Activated B cell treated with CpG ODN at 0.5 μM for 24 hours (primary cell): ENCODE measurements at regions not wholly inside any gene's neighbourhood (a gene's known extent, or its start where the extent isn't known, plus 50 kb on each side); places are given as distances from the start of the nearest gene placed in this dataset.

Experiments used
- ATAC-seq: fragments of 200-7000 bp; cut with Tn5 transposase; one replicate; pipeline ENCODE4 v1.10.0; 2021; ENCODE audit warnings: low read depth, mild to moderate bottlenecking, moderate library complexity
- CTCF ChIA-PET: fragments of 350-600 bp; sonication (Branson Sonifier 250); formaldehyde crosslinking; loops from one replicate; lab custom pipeline; 2021; ENCODE audit warnings: antibody characterized with exemption; lab: Charles Lee
- POLR2A ChIA-PET: fragments of 350-600 bp; sonication (Branson Sonifier 250); formaldehyde crosslinking; loops from one replicate; lab custom pipeline; 2021; ENCODE audit warnings: antibody characterized with exemption; lab: Charles Lee
- DNase-seq: peaks from one replicate; pipeline ENCODE4 v3.0.0; 2022
- H3K27ac Mint-ChIP-seq: one replicate; pipeline ENCODE4 v1.8.0; 2020; ENCODE audit warnings: mixed read lengths
- H3K27me3 Mint-ChIP-seq: one replicate; pipeline ENCODE4 v1.8.0; 2021; ENCODE audit warnings: mixed read lengths
- H3K36me3 Mint-ChIP-seq: one replicate; pipeline ENCODE4 v1.8.0; 2021; ENCODE audit warnings: low read depth, mixed read lengths
- H3K4me1 Mint-ChIP-seq: one replicate; pipeline ENCODE4 v1.8.0; 2021; ENCODE audit warnings: mixed read lengths
- H3K4me3 Mint-ChIP-seq: one replicate; pipeline ENCODE4 v1.8.0; 2020; ENCODE audit warnings: mild to moderate bottlenecking, mixed read lengths
- H3K9me3 Mint-ChIP-seq: one replicate; pipeline ENCODE4 v1.8.0; 2020; ENCODE audit warnings: mixed read lengths
- CTCF ChIP-seq: fragments of 200-600 bp; IDR thresholded peaks from one replicate; pipeline ENCODE4 v1.8.0; 2022; ENCODE audit warnings: antibody characterized with exemption, mild to moderate bottlenecking
- intact Hi-C: fragments of 100-400 bp; cut with micrococcal nuclease; formaldehyde crosslinking; loops from one replicate; pipeline ENCODE4 v1.15.1; 2024

DNA sequence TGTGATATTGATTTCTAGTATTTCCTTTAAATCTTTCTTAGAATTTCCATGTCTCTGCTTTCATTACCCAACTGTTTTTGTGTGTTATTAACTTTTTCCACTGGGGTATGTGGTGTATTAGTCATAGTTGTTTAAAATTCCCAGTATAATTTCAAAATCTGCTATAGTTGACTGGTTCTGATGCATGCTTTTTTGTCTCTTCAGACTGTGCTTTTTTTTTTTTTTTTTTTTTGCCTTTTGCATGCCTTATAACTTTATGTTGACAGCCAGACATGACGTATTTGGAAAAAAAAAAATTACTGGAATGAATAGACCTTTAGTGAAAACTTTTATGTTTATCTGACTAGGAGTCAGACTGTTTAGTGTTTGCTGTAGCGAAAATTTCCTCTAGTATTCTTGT lies 580.4 kb downstream of the ANKRD50 start:
- ATAC-seq (no peak), DNase-seq (no peak)
- H3K27ac Mint-ChIP-seq, result no peak overlapping the region
- H3K27me3 Mint-ChIP-seq, result no peaks in the 10 kb centered on the region
- no peak overlapping the region for H3K4me3 Mint-ChIP-seq
- H3K4me1 Mint-ChIP-seq, result no peaks in the 10 kb centered on the region
- ChIA-PET CTCF (no interaction called here), POLR2A (no interaction called here)
- intact Hi-C loops, result no loop called here
- H3K36me3 Mint-ChIP-seq, result no peaks in the 10 kb centered on the region
- no peak for TF ChIP-seq CTCF
- H3K9me3 Mint-ChIP-seq, result peaks cover 12% of the 10 kb centered on the region

DNA sequence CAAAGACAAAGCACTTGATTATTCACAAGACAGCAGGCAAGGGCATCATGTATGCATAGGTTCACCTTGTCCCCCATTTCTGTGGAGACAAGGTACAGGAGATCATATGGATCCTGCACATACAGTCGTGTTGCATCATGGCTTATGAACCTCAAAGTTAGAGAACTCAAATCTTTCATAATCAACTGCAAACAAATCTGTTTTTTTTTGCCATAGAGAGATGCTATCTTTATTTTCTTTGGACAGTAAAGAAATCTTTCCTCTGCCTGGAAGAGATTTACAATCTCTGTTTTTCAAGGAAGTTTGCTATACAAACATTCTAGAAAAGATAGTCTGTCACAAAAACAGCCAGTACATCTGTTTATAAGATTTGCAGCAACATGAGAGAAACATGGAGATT lies 578.8 kb downstream of the ANKRD50 start:
- intact Hi-C loops, result no loop called here
- TF ChIP-seq CTCF, result no peak
- ChIA-PET POLR2A (no interaction called here), CTCF (no interaction called here)
- Mint-ChIP-seq H3K9me3 (peaks cover 8% of the 10 kb centered on the region), H3K4me3 (no peak overlapping the region), H3K27ac (no peak overlapping the region), H3K27me3 (no peaks in the 10 kb centered on the region), H3K4me1 (no peaks in the 10 kb centered on the region), H3K36me3 (no peaks in the 10 kb centered on the region)
- ATAC-seq, result no peak
- DNase-seq, result no peak

GRCh38 chr4:124135409-124135813 lies 577.1 kb downstream of the ANKRD50 start:
- TF ChIP-seq CTCF, result no peak
- ChIA-PET CTCF (no interaction called here), POLR2A (no interaction called here)
- no peaks in the 10 kb centered on the region for H3K27me3 Mint-ChIP-seq
- no peak for ATAC-seq
- no peaks in the 10 kb centered on the region for H3K36me3 Mint-ChIP-seq
- intact Hi-C loops, result no loop called here
- H3K4me1 Mint-ChIP-seq, result no peaks in the 10 kb centered on the region
- no peak overlapping the region for H3K27ac Mint-ChIP-seq
- DNase-seq, result no peak
- no peak overlapping the region for H3K4me3 Mint-ChIP-seq
- peaks cover 6% of the 10 kb centered on the region for H3K9me3 Mint-ChIP-seq

GRCh38 chr4:124139044-124139443 lies 573.5 kb downstream of the ANKRD50 start:
- Mint-ChIP-seq H3K36me3 (no peaks in the 10 kb centered on the region), H3K27ac (no peak overlapping the region), H3K9me3 (no peaks in the 10 kb centered on the region), H3K27me3 (no peaks in the 10 kb centered on the region), H3K4me1 (no peaks in the 10 kb centered on the region), H3K4me3 (no peak overlapping the region)
- DNase-seq, result no peak
- ChIA-PET CTCF (no interaction called here), POLR2A (no interaction called here)
- intact Hi-C loops, result no loop called here
- TF ChIP-seq CTCF, result no peak
- ATAC-seq, result no peak

DNA sequence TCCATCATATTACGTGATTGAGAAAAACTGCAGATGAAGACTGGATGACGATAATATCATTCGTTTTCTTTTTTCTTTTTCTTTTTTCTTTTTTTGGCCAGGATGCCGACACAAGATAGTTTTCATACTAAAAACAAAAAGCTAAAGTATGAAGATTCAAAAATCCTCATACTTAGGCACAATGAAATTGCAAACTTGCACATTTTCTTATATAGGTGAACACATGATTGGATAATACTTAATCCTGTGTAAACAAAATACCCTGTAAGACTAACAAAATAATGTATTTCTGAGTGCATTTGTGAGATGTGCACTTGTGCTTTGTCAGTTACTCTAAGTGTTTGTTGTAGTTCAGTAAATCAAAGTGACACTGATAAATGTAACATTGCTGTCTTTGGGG lies 568.9 kb downstream of the ANKRD50 start:
- DNase-seq, result no peak
- Mint-ChIP-seq H3K36me3 (no peaks in the 10 kb centered on the region), H3K27me3 (no peaks in the 10 kb centered on the region), H3K4me3 (no peak overlapping the region), H3K9me3 (peaks cover 3% of the 10 kb centered on the region), H3K4me1 (no peaks in the 10 kb centered on the region), H3K27ac (no peak overlapping the region)
- no peak for TF ChIP-seq CTCF
- no peak for ATAC-seq
- CTCF ChIA-PET, result no interaction called here
- intact Hi-C loops, result no loop called here
- POLR2A ChIA-PET, result no interaction called here
